SK-N-SH (cell line): ENCODE measurements at regions not wholly inside any gene's neighbourhood (a gene's known extent, or its start where the extent isn't known, plus 50 kb on each side); places are given as distances from the start of the nearest gene placed in this dataset.

Experiments used
- EZH2phosphoT487 ChIP-seq: fragments of 200-600 bp; sonication (generic); IDR thresholded peaks from 2 replicates; pipeline ENCODE4 v1.6.1; 2017; ENCODE audit warnings: low read depth, mixed run types, mild to moderate bottlenecking, antibody characterized with exemption, moderate library complexity, borderline replicate concordance
- JUND ChIP-seq: IDR thresholded peaks from 2 replicates; pipeline ENCODE4 v1.4.0; 2012
- NFIC ChIP-seq: IDR thresholded peaks from 2 replicates; pipeline ENCODE4 v1.4.0; 2012; ENCODE audit warnings: borderline replicate concordance
- SMC3 ChIP-seq: IDR thresholded peaks from 2 replicates; pipeline ENCODE4 v1.6.1; 2012; ENCODE audit warnings: low read depth, low read length, improper control_type of control experiment
- TAF1 ChIP-seq: IDR thresholded peaks from 2 replicates; pipeline ENCODE4 v1.6.1; 2012; ENCODE audit warnings: low read depth, mild to moderate bottlenecking, low read length, moderate library complexity, borderline replicate concordance
- TCF12 ChIP-seq: IDR thresholded peaks from 2 replicates; pipeline ENCODE4 v1.4.0; 2012
- TF ChIP-seq, protein P1 (sequence below): IDR thresholded peaks from 2 replicates; pipeline ENCODE4 v1.4.0; 2012; ENCODE audit warnings: low read depth
- TF ChIP-seq, protein P2 (sequence below): fragments of 200-600 bp; sonication (generic); IDR thresholded peaks from 2 replicates; pipeline ENCODE4 v1.6.1; 2017; ENCODE audit warnings: antibody characterized with exemption, mild to moderate bottlenecking, moderate library complexity
- TF ChIP-seq, protein P3 (sequence below): IDR thresholded peaks from 2 replicates; pipeline ENCODE4 v1.4.0; 2012; ENCODE audit warnings: low read depth, borderline replicate concordance

DNA sequence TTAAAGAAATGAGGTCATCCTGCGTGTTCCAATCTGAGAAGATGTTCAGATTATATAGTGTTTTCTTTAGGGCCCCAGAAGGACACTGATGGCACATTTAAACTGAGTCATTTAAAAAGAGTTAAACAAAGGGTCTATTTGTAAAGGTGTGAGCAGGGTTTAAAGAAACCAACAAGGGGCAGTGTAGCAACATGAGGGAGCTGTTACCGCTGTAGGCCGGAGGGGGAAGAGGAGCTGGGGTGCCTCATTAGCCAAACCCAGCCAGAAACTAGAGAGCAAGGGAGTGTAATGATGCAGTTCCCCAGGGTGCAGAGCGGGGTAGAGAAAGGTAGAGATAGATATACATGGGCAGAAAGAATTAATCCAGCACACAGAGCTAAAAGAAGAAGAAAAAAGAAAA lies 160.4 kb downstream of the TBX5 start:
- TF ChIP-seq, protein P1, sequence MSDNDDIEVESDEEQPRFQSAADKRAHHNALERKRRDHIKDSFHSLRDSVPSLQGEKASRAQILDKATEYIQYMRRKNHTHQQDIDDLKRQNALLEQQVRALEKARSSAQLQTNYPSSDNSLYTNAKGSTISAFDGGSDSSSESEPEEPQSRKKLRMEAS: no peak
- TF ChIP-seq JUND: no peak
- no peak for TF ChIP-seq SMC3
- no peak for TF ChIP-seq TCF12
- TF ChIP-seq, protein P2, sequence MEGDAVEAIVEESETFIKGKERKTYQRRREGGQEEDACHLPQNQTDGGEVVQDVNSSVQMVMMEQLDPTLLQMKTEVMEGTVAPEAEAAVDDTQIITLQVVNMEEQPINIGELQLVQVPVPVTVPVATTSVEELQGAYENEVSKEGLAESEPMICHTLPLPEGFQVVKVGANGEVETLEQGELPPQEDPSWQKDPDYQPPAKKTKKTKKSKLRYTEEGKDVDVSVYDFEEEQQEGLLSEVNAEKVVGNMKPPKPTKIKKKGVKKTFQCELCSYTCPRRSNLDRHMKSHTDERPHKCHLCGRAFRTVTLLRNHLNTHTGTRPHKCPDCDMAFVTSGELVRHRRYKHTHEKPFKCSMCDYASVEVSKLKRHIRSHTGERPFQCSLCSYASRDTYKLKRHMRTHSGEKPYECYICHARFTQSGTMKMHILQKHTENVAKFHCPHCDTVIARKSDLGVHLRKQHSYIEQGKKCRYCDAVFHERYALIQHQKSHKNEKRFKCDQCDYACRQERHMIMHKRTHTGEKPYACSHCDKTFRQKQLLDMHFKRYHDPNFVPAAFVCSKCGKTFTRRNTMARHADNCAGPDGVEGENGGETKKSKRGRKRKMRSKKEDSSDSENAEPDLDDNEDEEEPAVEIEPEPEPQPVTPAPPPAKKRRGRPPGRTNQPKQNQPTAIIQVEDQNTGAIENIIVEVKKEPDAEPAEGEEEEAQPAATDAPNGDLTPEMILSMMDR: peak; percentile 28; the same call in 1 of the 2 replicates
- no peak for TF ChIP-seq EZH2phosphoT487
- no peak for TF ChIP-seq NFIC
- TF ChIP-seq, protein P3, sequence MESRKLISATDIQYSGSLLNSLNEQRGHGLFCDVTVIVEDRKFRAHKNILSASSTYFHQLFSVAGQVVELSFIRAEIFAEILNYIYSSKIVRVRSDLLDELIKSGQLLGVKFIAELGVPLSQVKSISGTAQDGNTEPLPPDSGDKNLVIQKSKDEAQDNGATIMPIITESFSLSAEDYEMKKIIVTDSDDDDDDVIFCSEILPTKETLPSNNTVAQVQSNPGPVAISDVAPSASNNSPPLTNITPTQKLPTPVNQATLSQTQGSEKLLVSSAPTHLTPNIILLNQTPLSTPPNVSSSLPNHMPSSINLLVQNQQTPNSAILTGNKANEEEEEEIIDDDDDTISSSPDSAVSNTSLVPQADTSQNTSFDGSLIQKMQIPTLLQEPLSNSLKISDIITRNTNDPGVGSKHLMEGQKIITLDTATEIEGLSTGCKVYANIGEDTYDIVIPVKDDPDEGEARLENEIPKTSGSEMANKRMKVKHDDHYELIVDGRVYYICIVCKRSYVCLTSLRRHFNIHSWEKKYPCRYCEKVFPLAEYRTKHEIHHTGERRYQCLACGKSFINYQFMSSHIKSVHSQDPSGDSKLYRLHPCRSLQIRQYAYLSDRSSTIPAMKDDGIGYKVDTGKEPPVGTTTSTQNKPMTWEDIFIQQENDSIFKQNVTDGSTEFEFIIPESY: no peak
- TF ChIP-seq TAF1: no peak
